ENCODE measurements at regions not wholly inside any gene's neighbourhood (a gene's known extent, or its start where the extent isn't known, plus 50 kb on each side); places are given as distances from the start of the nearest gene placed in this dataset.

DNA sequence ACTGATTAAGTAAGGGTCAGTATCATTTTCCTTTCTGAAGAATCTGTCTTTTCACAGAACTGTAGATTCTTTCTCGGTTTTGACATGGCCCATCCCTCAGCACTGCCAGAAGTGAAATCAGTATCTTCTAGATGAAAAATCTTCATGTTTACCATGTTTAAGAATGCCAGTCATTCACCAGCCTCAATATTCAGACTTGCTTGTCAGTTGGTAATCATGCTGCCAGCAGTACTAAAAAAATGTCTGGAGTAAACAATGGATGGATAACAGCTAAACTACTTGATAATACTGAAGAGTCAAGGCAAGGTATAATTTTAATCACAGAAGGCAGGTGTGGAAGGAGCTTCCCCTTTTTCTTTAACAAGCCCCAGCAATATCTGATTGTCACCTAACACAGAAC is 306.8 kb upstream of the DMAC1 start:
- TF ChIP-seq POLR2AphosphoS5 (IDR thresholded peaks at IDR 0.05), result no peak
- no peak for TF ChIP-seq POLR2A (IDR thresholded peaks at IDR 0.05)
- TF ChIP-seq CTCF (IDR thresholded peaks at IDR 0.05), result no peak
